ENCODE measurements at regions not wholly inside any gene's neighbourhood (a gene's known extent, or its start where the extent isn't known, plus 50 kb on each side); places are given as distances from the start of the nearest gene placed in this dataset.

DNA sequence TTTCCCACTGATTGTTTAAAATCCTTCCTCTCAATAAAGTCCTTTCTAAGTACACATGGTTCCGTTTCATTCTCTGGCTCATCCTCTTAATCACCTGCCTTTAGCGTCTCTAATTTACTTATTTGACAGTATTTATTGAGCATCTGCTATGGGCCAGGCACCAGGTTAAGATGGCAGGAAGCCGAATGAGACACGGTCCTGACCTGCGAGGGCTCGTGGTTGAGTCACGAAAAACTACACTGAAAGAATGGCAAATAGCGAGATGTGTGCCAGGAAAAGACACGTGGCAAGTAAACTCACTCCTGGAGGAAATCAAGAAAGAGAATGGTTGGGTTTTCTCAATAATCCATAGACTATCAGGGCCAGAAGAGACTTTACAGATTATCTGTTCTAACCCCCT lies 60.9 kb downstream of the HES1 start:
- ATAC-seq (ENCODE audit: low read depth) (no peak), DNase-seq (no peak)
- CTCF ChIA-PET, result no interaction called here
- intact Hi-C loops (cut with micrococcal nuclease), result no loop called here
- H3K4me3 Mint-ChIP-seq, result no peak overlapping the region
- no peaks in the 10 kb centered on the region for H3K36me3 Mint-ChIP-seq (ENCODE audit: low read depth)
- H3K9me3 Mint-ChIP-seq, result no peaks in the 10 kb centered on the region
- POLR2A ChIA-PET, result no interaction called here
- peaks cover 41% of the 10 kb centered on the region for H3K4me1 Mint-ChIP-seq
- TF ChIP-seq, protein P1, sequence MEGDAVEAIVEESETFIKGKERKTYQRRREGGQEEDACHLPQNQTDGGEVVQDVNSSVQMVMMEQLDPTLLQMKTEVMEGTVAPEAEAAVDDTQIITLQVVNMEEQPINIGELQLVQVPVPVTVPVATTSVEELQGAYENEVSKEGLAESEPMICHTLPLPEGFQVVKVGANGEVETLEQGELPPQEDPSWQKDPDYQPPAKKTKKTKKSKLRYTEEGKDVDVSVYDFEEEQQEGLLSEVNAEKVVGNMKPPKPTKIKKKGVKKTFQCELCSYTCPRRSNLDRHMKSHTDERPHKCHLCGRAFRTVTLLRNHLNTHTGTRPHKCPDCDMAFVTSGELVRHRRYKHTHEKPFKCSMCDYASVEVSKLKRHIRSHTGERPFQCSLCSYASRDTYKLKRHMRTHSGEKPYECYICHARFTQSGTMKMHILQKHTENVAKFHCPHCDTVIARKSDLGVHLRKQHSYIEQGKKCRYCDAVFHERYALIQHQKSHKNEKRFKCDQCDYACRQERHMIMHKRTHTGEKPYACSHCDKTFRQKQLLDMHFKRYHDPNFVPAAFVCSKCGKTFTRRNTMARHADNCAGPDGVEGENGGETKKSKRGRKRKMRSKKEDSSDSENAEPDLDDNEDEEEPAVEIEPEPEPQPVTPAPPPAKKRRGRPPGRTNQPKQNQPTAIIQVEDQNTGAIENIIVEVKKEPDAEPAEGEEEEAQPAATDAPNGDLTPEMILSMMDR (IDR thresholded peaks at IDR 0.05), result no peak
- H3K27me3 Mint-ChIP-seq, result peaks cover 14% of the 10 kb centered on the region
- H3K27ac Mint-ChIP-seq, result no peak overlapping the region

DNA sequence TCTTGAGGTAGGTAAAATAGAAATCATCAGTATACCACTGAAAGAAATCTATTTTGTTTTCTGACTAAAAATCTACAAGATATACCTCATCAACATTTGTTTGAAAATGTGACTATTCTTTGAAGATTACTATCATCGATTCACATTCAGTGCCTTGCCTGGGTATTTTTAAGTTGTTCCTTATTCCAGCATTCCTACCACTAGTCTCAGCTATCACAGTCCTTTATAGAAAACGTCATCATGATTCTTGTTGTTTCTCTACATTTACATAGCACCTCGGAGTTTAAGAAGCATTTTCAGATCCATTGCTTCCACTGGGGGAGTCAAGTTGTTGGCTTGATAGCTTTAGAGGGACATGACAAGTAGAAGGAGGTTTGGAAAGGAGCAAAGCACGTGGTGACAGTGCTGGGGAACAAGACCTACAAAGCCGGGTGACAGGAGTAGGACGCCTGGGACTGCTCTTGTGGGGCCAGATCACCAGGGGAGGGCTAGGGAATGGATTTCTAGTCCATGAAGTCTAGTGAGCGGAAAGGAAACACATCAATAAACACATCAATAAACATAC lies 61.5 kb downstream of the HES1 start:
- ATAC-seq (ENCODE audit: low read depth) (no peak), DNase-seq (no peak)
- Mint-ChIP-seq H3K27ac (no peak overlapping the region), H3K27me3 (peaks cover 15% of the 10 kb centered on the region), H3K4me3 (no peak overlapping the region), H3K36me3 (ENCODE audit: low read depth) (no peaks in the 10 kb centered on the region), H3K9me3 (no peaks in the 10 kb centered on the region), H3K4me1 (peaks cover 43% of the 10 kb centered on the region)
- ChIA-PET POLR2A (no interaction called here), CTCF (no interaction called here)
- TF ChIP-seq, protein P1 (IDR thresholded peaks at IDR 0.05), result no peak
- intact Hi-C loops (cut with micrococcal nuclease), result no loop called here

DNA sequence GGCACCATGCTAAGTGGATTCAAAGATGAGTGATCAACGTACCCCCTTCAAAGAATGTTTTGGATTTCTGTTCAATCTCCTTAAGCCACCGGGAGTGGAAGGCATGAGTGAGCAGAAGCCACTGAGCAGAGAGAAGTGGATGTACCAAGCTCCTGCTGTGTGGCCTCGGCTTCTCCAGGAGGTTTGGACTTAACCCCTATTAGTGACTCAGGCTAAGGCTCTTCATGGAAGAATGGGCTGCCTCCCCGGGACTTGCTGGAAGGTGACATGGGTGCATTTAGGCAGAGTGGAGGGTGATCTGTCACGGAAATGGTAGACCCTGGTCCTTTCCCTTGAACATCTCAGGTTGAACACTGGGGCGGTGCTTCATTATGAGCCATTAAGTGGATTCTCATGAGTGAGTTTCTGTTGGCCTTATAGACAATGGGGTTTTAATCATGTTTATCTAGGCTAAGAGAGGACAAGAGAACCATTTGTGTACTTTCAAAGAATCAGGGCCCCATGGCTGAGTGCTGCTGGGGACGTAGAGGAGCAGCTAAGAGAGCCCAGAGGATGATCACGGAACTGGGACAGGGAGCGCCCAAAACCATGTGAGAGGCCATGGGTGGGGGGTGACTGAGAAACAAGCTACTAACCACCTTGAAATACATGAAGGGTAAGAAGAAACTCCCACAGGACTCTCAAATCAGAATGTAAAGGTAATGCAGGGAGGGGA lies 62.2 kb downstream of the HES1 start:
- ChIA-PET POLR2A (no interaction called here), CTCF (no interaction called here)
- no peak for DNase-seq
- TF ChIP-seq, protein P1 (IDR thresholded peaks at IDR 0.05), result no peak
- Mint-ChIP-seq H3K4me1 (peaks cover 49% of the 10 kb centered on the region), H3K27me3 (peaks cover 20% of the 10 kb centered on the region), H3K36me3 (ENCODE audit: low read depth) (no peaks in the 10 kb centered on the region), H3K27ac (no peak overlapping the region), H3K9me3 (no peaks in the 10 kb centered on the region), H3K4me3 (no peak overlapping the region)
- intact Hi-C loops (cut with micrococcal nuclease), result no loop called here
- no peak for ATAC-seq (ENCODE audit: low read depth)

DNA sequence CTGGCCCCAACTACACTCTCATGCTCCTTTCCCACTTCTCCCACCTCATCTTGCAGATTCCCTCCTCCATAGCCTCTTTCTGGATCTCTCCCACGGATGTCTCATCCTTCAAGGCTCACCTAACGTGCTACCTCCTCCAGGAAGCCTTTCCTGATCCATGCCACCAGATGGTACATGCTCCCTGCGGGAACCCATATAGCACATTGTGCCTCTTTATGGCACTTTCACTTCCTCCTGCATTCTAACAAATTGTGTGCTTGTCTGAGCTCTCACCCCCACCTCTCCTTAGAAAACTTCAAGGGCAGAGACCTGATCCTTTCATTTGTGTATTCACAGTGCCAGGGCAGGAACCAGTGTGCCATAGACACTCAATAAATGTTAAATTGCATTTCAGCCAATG lies 63.0 kb downstream of the HES1 start:
- Mint-ChIP-seq H3K27ac (no peak overlapping the region), H3K4me1 (peaks cover 48% of the 10 kb centered on the region), H3K9me3 (no peaks in the 10 kb centered on the region), H3K27me3 (peaks cover 24% of the 10 kb centered on the region), H3K4me3 (no peak overlapping the region), H3K36me3 (ENCODE audit: low read depth) (no peaks in the 10 kb centered on the region)
- ChIA-PET CTCF (no interaction called here), POLR2A (no interaction called here)
- TF ChIP-seq, protein P1 (IDR thresholded peaks at IDR 0.05), result no peak
- intact Hi-C loops (cut with micrococcal nuclease), result no loop called here
- DNase-seq, result no peak
- ATAC-seq (ENCODE audit: low read depth), result no peak

DNA sequence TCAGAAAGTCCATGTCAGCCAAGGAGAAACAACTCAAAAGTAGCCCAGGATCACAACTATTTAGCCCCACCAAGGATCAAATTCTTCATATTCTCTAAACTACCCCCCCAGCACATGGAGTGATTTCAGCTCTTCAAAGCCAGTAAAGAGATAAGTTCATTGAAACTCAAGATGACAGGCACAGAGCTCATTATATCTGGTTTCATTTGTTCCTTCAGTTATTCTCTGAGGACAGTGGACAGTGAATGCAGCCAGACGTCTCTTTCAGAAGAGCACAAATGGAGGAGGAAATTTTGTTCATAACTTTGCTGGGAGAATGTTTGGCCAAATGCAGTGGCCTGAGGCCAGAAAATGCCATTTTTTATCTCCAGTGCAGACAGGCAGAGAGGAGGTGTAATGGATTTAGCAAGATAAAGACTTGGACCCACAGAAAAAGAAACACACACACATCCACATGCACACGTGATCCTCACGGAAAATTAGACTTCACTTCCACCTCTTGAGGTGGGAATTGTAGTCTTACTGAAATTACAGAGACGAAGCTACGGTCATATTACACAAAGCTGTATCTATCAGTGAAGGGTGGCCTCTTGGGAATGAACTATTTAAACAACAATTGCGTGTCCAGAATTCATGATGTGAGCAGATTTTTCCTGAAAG lies 64.6 kb downstream of the HES1 start:
- H3K9me3 Mint-ChIP-seq, result no peaks in the 10 kb centered on the region
- peaks cover 36% of the 10 kb centered on the region for H3K4me1 Mint-ChIP-seq
- intact Hi-C loops (cut with micrococcal nuclease), result loop anchor here (5.0 kb wide), 2 partner anchors 63 to 107 kb away; partner anchors contain the start of gene HES1
- no peak overlapping the region for H3K4me3 Mint-ChIP-seq
- TF ChIP-seq, protein P1 (IDR thresholded peaks at IDR 0.05), result no peak
- H3K27ac Mint-ChIP-seq, result no peak overlapping the region
- DNase-seq, result no peak
- peaks cover 25% of the 10 kb centered on the region for H3K27me3 Mint-ChIP-seq
- no peak for ATAC-seq (ENCODE audit: low read depth)
- no peaks in the 10 kb centered on the region for H3K36me3 Mint-ChIP-seq (ENCODE audit: low read depth)
- POLR2A ChIA-PET, result no interaction called here
- CTCF ChIA-PET, result no interaction called here
